Stimulated activated CD4-positive, alpha-beta T cell treated with anti-CD3 and anti-CD28 coated beads, Interleukin-15, amount 100 ng/mL, for 1 hour (primary cell): ENCODE measurements at regions not wholly inside any gene's neighbourhood (a gene's known extent, or its start where the extent isn't known, plus 50 kb on each side); places are given as distances from the start of the nearest gene placed in this dataset.

ENCODE experiments used
- DNase-seq, 2 donors: peaks; one replicate each; pipeline ENCODE4 v3.0.0-alpha.2; 2020; ENCODE audit warnings: low read depth in 1 of 2, low spot score in 1 of 2

DNA sequence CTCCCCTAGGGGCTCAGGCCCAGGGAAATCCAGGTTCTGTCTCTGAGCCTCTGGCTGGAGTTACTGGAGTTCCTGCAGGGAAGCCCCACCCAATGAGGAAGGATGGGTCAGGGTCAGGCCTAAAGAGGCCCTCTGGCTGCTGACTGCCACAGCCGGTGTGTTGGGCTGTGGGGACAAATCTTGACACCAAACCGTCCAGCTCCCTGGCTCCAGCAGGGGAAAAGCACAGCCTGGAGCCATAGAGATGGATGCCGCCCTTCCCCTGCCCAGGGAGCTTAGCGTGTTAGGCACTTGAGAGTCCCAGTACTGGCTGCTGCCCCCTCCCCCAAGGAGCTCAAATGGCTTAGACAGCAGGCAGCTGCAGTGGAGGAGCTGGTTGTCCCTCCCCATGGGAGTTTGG, 321.3 kb upstream of the LCORL start:
- DNase-seq, result no peak

DNA sequence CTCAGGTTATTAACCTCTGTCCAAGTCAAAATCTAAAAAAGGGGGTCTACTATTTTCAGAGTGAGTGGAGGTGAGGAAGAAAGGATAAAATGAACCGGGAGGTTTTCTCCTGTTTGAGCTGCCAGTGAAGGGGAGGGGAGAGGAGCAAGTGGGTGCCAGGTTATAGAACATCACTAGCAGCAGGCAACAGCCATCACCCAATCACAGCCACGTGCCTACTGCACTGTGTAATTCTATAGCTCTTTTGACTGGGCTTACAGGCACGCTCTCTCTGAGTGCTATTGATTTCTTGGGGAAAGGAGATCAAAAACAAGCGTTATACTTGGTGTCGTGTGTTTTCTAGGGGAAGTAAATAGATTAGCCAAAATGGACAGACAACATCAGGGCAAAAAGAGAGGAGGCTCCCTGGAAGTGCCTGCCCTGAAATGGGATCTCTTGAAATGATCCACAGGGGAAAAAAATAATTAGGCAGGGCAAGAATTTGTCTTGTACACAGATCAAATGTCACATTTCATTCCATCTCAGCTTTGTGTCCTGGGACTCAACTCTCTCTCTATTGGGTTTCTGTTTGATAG, 300.5 kb upstream of the LCORL start:
- DNase-seq, result no peak

DNA sequence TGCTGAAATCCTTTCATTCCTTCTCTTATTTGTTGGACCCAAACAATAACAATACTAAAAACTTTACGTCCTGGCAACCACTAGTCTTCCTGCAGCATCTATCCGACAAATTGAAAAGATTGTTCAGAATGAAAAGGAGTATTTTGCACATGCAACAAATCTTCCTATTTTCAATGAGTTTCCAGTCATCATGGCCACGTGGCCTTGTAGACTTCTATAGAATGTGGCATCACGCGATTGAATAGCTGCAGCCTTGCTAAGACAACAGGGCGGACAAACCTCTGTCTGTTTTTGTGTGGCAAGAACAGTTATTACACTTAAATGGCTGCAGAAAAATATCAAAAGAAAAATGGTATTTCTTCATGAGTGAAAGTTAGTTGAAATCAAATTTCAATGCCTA, 297.9 kb upstream of the LCORL start:
- DNase-seq, result no peak

DNA sequence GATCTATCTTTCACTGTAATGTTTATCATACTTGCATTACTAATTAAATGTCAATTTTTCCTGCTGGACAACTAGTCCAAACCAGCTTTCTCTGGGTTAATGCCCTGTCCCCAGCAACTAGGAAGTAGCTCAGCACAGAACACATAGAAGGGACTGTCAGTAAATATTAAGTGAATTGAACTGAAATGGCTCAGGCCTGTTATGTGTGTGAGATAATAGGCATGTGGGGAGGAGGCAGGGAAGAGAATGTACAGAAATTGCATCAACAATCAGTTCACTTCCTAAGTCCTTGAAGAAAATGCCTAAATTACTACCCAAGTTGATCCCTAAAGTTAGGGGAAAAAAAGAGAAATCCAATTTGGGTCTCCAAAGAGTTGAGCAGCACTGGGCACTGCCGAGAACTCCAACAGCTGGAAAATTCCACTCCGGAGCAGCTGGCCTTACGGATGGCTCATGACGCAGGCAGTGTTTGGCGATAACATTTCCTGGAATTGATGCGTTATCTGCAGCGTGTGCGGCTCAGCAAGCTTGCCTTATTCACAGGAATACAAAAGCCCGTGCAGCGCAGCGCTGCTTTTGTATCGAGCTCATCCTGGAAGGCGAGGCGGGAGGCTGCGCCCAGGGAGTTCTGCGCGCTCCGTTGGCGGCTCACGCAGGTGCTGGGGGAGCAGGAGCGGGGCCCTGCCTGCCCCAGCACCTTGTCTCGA, 297.3 kb upstream of the LCORL start:
- no peak for DNase-seq

DNA sequence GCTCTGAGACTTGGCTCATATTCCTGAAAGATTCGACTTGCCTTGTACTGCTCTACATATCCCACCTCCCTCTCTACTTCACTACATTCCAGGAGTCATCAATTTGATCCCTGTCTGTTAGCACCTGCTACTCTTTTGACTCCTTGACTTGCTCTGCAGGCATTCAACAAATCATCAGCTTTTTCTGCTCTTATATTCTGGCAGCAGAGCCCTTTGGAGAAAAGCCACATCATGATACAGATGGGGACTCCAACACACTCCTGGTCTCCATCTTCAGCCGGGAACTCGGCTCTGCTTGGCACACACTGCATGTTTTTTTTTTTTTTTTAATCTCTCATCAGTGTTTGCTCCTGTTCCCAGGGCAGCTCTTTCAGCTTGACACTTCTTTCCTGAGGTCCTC, 293.2 kb upstream of the LCORL start:
- DNase-seq, result no peak

DNA sequence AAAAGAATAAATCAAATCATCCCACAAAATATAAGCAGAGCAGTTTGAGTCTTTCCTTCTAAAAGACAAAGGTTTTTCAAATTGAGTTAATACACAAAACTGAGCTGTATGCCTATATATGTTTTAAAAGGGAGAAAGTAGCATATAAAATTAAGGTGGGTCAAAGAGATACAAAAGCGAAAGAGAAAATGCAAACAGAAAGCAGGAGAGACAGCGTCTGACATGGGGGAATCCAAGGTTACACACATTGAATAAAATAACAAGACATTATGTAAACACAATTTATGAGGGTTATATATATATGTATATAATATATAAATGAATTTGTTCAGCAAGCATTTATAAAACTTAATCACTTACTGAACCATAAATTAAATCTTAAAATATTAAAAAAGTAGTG, 276.1 kb upstream of the LCORL start:
- no peak for DNase-seq

DNA sequence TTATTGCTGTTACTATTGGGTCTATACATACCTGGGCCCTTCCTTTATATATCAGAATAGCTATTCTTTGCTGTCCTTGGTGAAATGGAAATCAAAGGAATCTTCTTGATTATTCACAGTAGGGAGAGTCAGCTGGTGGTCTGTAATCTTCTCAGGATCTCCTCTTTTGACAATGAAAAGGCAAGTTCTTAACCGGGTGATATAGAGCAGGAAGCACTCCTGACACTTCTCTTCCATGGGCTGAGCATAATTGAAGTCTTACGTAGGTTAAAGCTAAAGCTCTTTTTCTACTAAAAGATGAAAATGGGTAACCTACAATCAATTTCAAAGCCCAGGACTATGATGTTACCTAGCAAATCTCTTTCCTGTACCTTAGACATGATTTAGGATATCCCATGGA, 274.9 kb upstream of the LCORL start:
- no peak for DNase-seq

DNA sequence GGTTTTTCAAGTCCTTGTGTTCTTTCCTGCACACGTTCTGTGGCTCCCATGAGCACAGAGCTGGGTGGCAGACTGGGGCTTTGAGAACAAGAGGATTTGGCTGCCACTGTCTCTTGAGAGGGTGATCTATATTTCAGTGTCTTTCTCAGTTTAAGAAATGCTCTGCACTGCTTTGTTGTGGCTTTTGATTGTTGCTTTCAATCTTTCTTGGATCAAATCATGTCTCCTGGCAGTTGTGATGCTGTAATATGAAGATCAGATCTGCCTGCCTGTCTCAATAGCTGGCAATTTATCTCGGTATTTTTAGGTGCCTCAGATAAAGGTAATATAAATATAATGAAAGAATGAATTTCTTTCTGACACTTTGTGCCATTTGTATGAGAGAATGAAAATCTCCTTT, 273.3 kb upstream of the LCORL start:
- DNase-seq, result no peak

DNA sequence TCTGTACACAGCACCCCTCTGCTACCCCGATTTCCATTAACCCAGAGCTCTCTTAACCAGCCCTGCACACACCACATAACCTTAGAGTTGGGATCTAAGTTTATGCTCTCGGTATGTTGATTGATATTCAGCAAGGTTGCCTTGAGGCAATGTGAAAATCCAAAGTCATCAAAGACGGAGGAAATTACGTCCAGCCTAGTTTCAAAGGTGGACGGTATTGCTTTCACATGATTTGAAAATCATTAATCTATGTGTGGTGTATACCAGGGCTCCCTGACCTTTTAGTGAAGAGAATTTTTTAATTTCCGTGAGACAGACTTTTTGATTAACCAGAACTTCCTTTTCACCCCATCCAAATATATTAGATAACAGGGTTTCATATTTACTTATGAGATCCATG, 272.5 kb upstream of the LCORL start:
- no peak for DNase-seq

DNA sequence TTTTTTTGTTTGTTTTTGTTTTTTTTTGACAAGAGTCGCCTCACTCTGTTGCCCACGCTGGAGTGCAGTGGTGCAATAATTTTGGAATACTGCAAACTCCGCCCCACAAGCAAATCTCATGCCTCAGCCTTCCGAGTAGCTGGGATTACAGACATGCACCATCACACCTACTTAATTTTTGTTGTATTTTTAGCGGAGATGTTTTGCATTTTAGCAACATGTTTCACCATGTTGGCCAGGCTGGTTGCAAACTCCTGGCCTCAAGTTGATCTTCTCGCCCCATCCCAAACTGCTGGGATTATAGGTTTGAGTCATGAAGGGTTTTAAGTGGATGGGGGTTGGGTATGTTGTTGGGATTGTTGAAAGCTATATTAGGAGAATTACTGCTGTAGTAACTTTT, 270.9 kb upstream of the LCORL start:
- no peak for DNase-seq

DNA sequence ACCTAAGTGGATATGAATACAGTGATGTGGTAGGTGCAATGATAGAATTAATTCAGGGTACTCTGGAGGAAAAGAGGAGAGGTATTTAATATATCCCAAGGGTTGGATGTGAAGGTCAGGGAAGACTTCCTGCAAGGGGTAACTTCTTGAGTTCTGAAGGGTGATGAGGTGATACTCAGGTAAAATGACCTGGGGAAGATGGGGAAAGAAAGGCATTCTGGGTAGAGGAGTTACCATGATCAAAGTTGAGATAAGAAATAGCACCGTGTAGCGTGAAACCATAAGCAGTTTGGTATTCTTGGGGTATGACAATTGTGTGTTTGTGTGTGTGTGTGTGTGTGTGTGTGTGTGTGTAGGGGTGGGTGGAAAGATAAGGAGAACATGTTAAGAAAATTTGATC, 270.4 kb upstream of the LCORL start:
- no peak for DNase-seq

DNA sequence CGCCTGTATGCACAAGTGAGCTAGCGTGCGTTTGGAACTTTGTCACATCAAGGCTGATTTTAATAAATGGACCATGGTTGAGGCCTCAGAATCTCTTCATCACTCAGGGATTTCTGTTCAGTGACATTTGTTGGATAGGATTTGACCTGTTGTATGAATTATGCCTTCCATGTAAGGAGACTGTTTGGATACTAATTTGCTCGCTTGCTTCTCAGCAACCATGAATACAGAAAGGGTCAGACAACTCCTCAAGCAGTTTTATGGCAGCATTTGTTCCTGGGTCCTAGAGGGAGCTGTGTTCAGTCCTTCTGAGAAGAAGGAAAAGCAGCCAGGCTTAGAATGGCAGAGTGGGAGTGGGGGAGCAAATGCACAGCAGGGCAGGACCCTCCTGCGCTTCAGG, 269.7 kb upstream of the LCORL start:
- DNase-seq, result no peak

DNA sequence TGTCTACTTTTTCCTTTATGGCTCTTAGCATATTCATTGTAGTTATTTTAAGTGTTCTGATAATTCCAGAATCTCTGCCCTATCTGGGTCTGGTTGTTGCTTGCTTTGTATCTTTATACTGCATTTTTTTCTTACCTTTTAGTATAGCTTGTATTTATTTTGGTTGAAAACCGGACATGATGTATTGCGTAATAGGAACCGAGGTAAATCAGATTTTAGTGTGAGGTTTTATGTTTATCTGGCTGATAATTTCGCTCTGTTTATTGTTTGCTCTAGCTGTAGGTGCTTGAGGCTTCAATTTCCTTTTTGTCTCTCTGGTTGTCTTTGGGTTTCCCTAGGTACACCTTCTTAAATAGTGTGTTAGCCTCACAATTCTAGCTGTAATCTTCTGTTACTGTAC, 263.8 kb upstream of the LCORL start:
- no peak for DNase-seq

DNA sequence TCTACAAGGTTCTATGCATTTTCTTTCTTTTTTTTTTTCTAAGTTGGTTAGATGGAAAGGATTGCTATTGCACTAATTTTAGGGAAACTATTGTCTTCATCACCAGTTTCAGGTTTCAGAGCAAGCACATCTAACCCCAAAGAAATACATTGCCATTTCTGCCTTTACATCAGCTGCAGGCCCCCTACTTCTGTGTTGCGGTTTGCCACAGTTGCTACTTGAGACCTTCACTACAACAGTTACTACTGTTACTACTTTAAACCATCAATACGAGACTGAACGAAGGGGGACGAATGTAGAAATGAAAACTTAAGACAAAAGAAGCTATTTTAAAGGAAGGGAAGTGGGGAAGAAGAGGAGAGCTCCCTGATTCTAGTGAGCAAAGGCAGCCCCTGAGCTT, 256.7 kb upstream of the LCORL start:
- no peak for DNase-seq

DNA sequence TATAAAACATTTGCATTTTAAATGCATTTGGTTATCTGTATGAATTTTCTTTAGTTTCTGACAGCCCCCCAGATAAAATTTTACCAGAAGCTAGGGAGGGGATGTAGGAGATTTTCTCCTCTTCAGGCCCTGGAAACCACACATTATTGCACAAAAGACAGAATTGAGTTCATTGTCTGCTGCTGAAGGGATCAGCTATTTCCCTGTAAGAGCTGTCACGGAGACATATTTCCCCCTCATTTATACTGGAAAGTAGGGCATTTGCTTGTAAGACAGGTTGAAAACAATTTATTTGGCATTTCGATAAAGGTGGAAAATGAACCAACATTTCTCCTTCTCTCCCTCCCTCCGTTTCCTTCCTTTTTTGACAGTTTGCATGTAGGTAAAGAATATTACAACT, 241.3 kb upstream of the LCORL start:
- no peak for DNase-seq

DNA sequence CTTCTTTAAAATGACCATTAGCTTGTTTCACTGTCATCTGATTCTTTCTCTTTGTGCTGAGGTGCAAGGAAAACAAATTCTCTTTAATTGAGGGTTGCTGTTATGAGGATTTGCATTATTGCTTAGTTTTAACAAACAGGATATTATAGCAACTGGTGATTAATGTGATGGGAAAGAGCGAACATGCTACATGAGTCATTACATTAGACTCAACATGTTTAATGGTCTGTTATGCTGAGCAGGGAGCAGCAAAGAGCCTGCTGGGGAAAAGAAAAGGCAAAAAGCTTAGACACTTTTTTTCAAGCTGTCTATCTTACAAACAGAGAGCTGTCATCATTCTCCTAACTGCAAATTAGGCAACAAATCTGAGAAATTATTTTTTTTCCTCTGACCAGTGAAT, 230.5 kb upstream of the LCORL start:
- DNase-seq, result no peak

DNA sequence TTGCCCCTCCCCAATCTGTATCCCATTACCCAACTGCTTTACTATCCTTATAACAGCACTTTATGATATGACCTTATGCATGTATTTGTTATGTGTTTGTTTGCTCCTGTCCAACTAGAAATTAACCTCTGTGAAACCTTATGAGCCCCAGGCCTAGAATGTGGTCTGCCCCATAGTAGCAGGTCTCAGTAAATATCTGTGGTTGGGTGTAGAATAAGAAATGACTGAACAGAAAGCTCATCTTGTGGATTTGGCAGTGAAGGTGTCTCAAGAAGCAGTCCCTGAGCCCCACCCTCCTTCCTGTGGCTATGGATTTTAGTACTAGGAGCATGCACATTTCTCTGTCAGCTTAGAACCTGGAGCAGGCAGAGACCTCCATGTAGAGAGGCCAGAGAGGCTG, 229.0 kb upstream of the LCORL start:
- DNase-seq, result no peak

DNA sequence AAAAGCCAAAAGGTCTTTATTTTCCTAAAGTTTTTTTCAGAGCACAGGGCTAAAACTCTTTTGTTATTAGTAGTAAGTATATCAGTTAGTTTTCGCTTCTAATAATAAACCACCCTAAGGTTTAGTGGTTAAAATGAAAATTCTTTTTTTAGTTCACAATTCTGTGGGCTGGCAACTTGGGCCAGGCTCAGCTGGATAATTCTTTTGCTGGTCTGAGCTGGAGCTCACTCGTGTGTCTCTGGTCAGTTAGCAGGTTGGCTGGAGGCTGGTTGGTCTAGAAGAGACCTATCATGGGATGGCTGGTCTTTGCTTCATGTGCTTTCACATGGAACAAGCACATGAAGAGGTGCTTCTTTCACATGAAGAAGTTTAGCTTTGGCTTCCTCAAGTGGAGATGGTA, 227.1 kb upstream of the LCORL start:
- DNase-seq, result no peak

DNA sequence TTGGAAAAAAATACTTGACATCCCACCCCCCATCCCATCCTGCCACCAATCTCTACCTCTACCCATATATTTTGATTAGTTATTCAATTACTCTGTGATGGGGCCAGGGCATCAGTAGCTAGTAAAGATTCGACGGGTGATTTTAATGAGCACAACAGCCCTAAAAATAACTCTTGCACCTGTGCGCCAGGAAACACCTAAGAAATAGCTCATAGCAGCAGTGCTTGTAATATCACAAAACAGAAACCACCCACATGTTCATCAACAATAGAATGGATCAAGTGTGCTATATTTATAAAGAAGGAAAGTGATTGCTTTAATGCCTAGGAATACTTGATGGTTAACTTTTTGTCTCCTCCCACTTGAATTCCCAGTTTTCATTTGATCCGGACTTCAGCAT, 225.6 kb upstream of the LCORL start:
- no peak for DNase-seq

DNA sequence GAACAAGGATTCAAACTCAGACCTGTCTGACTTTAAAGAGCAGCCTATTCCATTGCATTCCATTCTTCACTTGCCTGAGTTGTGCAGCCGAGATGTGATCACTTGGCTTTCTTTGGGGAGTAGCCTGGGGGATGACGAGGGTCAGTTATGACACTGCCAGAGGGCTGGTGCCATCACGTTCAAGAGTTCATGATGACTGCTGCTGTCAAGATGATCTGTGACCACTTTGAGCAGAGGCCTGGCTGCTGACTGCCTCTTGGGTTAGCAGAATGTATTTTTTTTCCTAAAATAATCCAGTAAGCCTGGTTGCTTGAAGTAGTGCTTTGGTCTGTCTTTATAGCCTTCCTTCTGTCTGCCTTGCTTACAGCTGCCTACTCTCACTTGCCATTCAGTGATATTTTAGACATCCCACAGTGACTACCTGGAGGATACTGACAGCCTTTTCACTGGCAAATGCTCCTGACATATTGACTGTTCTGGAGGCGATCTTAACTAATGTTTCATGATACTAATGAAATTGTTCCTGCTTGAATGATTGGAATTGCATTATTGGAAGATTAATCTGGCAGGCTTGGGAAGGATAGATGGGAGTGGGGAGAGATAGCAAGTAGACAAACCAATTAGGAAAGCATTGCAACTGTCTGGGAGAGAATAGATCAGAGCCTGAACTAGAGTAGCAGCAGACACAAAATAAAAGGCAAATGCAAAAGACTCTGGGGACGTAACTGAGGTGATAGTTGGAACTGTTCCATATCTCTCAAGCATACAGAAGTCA, 221.6 kb upstream of the LCORL start:
- no peak for DNase-seq

DNA sequence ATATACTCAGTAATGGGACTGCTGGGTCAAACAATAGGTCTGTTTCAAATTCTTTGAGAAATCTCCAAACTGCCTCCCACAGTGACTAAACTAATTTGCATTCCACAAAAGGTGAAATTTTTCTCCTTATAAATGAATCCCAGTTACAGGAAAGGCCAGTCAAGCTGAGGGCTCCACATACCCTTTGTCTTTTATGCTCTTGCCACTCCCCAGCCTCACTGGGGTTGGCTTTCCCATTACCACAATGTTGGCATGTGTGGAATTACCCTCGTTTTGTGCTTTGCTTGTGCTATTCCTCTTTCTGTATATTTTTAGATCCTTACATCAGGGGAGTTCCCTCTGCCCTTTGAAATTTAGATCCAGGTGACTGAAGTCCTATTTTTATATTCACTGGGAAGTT, 220.2 kb upstream of the LCORL start:
- no peak for DNase-seq

DNA sequence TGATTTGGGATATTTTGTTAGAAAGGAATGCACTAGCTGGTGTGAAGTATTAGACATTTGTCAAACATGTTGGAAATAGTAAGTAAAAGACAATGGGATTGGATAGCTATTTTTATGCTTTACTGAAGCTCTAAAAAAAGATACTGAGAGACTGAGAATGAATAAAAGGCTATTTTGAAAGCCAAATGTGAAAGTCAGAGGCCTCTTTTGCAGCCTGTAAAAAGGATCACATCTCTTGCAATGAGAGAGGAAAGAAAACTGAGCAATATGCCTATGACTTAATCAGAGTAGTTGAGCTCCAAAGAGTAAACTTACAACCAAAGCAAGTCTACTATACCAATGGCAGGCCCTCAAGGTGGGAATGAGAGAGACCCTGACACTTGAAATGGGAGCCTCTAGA, 212.6 kb upstream of the LCORL start:
- no peak for DNase-seq

DNA sequence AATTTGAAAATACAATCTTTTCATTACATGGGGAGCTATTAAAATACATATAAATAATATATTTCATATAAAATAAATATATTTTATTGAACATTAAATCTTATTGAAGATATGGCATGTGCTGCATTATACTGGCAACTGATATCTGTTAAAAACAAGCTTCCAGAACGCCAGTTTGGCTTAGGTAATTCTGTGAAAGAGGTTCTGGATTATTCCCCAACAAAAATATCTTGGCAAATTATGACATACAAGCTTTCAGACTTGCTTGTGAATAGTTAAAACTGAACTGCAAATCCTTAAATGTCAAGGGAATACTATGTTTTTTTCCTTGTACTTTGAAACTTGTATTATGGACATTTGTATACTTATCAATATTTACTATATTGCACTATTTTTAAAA, 210.2 kb upstream of the LCORL start:
- no peak for DNase-seq
